Skeletal muscle tissue (tissue), 3 donors: ENCODE measurements at regions not wholly inside any gene's neighbourhood (a gene's known extent, or its start where the extent isn't known, plus 50 kb on each side); places are given as distances from the start of the nearest gene placed in this dataset.
A peak's percentile ranks its signal among the peaks of the same experiment; 100 is the strongest.

ENCODE experiments used
- H3K27ac ChIP-seq: one replicate; pipeline ENCODE4 v1.7.0; 2013; ENCODE audit warnings: mild to moderate bottlenecking, low read depth, low read length, inconsistent platforms
- H3K27me3 ChIP-seq, 3 donors: one replicate each; pipeline ENCODE4 v1.7.0; 2013; ENCODE audit warnings: low read length in 3 of 3; ENCODE audit not compliant: control insufficient read depth in 3 of 3, insufficient read depth in 3 of 3
- H3K36me3 ChIP-seq, 3 donors: one replicate each; pipeline ENCODE4 v1.7.0; 2013; ENCODE audit warnings: low read length in 3 of 3; ENCODE audit not compliant: control insufficient read depth in 3 of 3, insufficient read depth in 3 of 3
- H3K4me1 ChIP-seq, 3 donors: one replicate each; pipeline ENCODE4 v1.7.0; 2013; ENCODE audit warnings: low read length in 3 of 3, mild to moderate bottlenecking in 3 of 3; ENCODE audit not compliant: control insufficient read depth in 3 of 3, insufficient read depth in 3 of 3
- H3K4me3 ChIP-seq, 3 donors: one replicate each; pipeline ENCODE4 v1.7.0; 2013; ENCODE audit warnings: low read length in 3 of 3
- H3K9ac ChIP-seq, 3 donors: one replicate each; pipeline ENCODE4 v1.7.0; 2013; ENCODE audit warnings: low read length in 3 of 3, mild to moderate bottlenecking in 3 of 3, moderate library complexity in 2 of 3, low read depth in 1 of 3
- H3K9me3 ChIP-seq, 3 donors: one replicate each; pipeline ENCODE4 v1.7.0; 2013; ENCODE audit warnings: low read length in 3 of 3; ENCODE audit not compliant: control insufficient read depth in 3 of 3
- donor health status: Osteomylitis.

- no peaks in the 10 kb centered on the region for H3K36me3 ChIP-seq
- no peak overlapping the region for H3K27ac ChIP-seq
- H3K4me3 ChIP-seq = no peak overlapping the region
- peaks cover 0 to 3% (median 0%) of the 10 kb centered on the region in 3 donors for H3K27me3 ChIP-seq
- peaks cover 0 to 9% (median 1%) of the 10 kb centered on the region in 3 donors for H3K4me1 ChIP-seq
- no peaks in the 10 kb centered on the region for H3K9me3 ChIP-seq
- H3K9ac ChIP-seq = no peak overlapping the region
Observed at GRCh38 chr6:20326422-20326728, 75.3 kb upstream of the E2F3 start.

GRCh38 chr6:20327141-20327540 lies 74.5 kb upstream of the E2F3 start:
- no peak overlapping the region for H3K4me3 ChIP-seq

GRCh38 chr6:20328266-20328923 lies 73.3 kb upstream of the E2F3 start:
- Histone ChIP-seq H3K9me3 (no peaks in the 10 kb centered on the region), H3K4me3 (no peak overlapping the region), H3K9ac (no peak overlapping the region), H3K4me1 (peaks cover 3 to 11% (median 5%) of the 10 kb centered on the region in 3 donors), H3K36me3 (no peaks in the 10 kb centered on the region), H3K27me3 (peaks cover 0 to 3% (median 0%) of the 10 kb centered on the region in 3 donors), H3K27ac (no peak overlapping the region)

More at GRCh38 chr6:20327141-20327540, 74.5 kb upstream of the E2F3 start:
- Histone ChIP-seq H3K9ac (no peak overlapping the region), H3K27ac (no peak overlapping the region), H3K36me3 (no peaks in the 10 kb centered on the region), H3K27me3 (peaks cover 0 to 3% (median 0%) of the 10 kb centered on the region in 3 donors), H3K9me3 (no peaks in the 10 kb centered on the region), H3K4me1 (peaks cover 3 to 11% (median 5%) of the 10 kb centered on the region in 3 donors)

- Histone ChIP-seq H3K4me3 (no peak overlapping the region), H3K27me3 (peaks cover 0 to 3% (median 0%) of the 10 kb centered on the region in 3 donors), H3K36me3 (no peaks in the 10 kb centered on the region), H3K9me3 (no peaks in the 10 kb centered on the region), H3K9ac (no peak overlapping the region), H3K4me1 (peaks cover 3 to 11% (median 5%) of the 10 kb centered on the region in 3 donors), H3K27ac (no peak overlapping the region)
Observed at GRCh38 chr6:20328924-20329300, 72.8 kb upstream of the E2F3 start.

GRCh38 chr6:20331042-20331441 lies 70.6 kb upstream of the E2F3 start:
- Histone ChIP-seq H3K9me3 (no peaks in the 10 kb centered on the region), H3K27ac (no peak overlapping the region)

GRCh38 chr6:20331625-20332024 lies 70.1 kb upstream of the E2F3 start:
- no peaks in the 10 kb centered on the region for H3K9me3 ChIP-seq
- H3K27ac ChIP-seq = no peak overlapping the region
- H3K9ac ChIP-seq = no peak overlapping the region
- H3K4me3 ChIP-seq = no peak overlapping the region
- H3K27me3 ChIP-seq = peaks cover 0 to 3% (median 0%) of the 10 kb centered on the region in 3 donors
- no peaks in the 10 kb centered on the region for H3K36me3 ChIP-seq
- peaks cover 3 to 13% (median 5%) of the 10 kb centered on the region in 3 donors for H3K4me1 ChIP-seq

More at GRCh38 chr6:20331042-20331441, 70.6 kb upstream of the E2F3 start:
- no peak overlapping the region for H3K9ac ChIP-seq
- H3K4me3 ChIP-seq = no peak overlapping the region
- H3K36me3 ChIP-seq = no peaks in the 10 kb centered on the region
- peaks cover 0 to 3% (median 0%) of the 10 kb centered on the region in 3 donors for H3K27me3 ChIP-seq
- H3K4me1 ChIP-seq = peaks cover 3 to 13% (median 5%) of the 10 kb centered on the region in 3 donors

- Histone ChIP-seq H3K4me1 (peaks cover 3 to 13% (median 5%) of the 10 kb centered on the region in 3 donors), H3K27me3 (no peaks in the 10 kb centered on the region), H3K9ac (no peak overlapping the region), H3K4me3 (no peak overlapping the region), H3K9me3 (no peaks in the 10 kb centered on the region), H3K27ac (no peak overlapping the region), H3K36me3 (no peaks in the 10 kb centered on the region)
Observed at GRCh38 chr6:20332441-20333006, 69.2 kb upstream of the E2F3 start.

GRCh38 chr6:20333721-20334269 lies 67.9 kb upstream of the E2F3 start:
- Histone ChIP-seq H3K4me1 (peaks cover 3 to 9% (median 5%) of the 10 kb centered on the region in 3 donors), H3K36me3 (no peaks in the 10 kb centered on the region), H3K9ac (peak overlapping the region in 1 of 3 donors; percentile 70), H3K4me3 (peak overlapping the region in 2 of 3 donors; percentile 32 to 49), H3K27ac (peak overlapping the region; percentile 22), H3K9me3 (no peaks in the 10 kb centered on the region), H3K27me3 (no peaks in the 10 kb centered on the region)

- peak overlapping the region; percentile 22 for H3K27ac ChIP-seq
- peak overlapping the region in 1 of 3 donors; percentile 32 for H3K4me3 ChIP-seq
- no peaks in the 10 kb centered on the region for H3K27me3 ChIP-seq
Observed at GRCh38 chr6:20334334-20334733, 67.3 kb upstream of the E2F3 start.

GRCh38 chr6:20334962-20335361 lies 66.7 kb upstream of the E2F3 start:
- no peak overlapping the region for H3K9ac ChIP-seq
- H3K27me3 ChIP-seq = no peaks in the 10 kb centered on the region
- H3K27ac ChIP-seq = no peak overlapping the region
- H3K9me3 ChIP-seq = no peaks in the 10 kb centered on the region
- peaks cover 3 to 7% (median 5%) of the 10 kb centered on the region in 3 donors for H3K4me1 ChIP-seq
- H3K36me3 ChIP-seq = no peaks in the 10 kb centered on the region
- H3K4me3 ChIP-seq = no peak overlapping the region

More at GRCh38 chr6:20334334-20334733, 67.3 kb upstream of the E2F3 start:
- H3K9ac ChIP-seq = no peak overlapping the region
- H3K9me3 ChIP-seq = no peaks in the 10 kb centered on the region
- H3K4me1 ChIP-seq = peaks cover 3 to 7% (median 5%) of the 10 kb centered on the region in 3 donors
- H3K36me3 ChIP-seq = no peaks in the 10 kb centered on the region
